Colonic mucosa (tissue), 4 donors: ENCODE measurements at regions not wholly inside any gene's neighbourhood (a gene's known extent, or its start where the extent isn't known, plus 50 kb on each side); places are given as distances from the start of the nearest gene placed in this dataset.

Experiments used
- DNase-seq: peaks from one replicate; pipeline ENCODE4 v3.0.0-alpha.2; 2020
- H3K27ac ChIP-seq: fragments of 200-600 bp; one replicate; pipeline ENCODE4 v1.8.0; 2021
- H3K27me3 ChIP-seq: fragments of 200-600 bp; one replicate; pipeline ENCODE4 v1.8.0; 2021
- H3K36me3 ChIP-seq: fragments of 200-600 bp; one replicate; pipeline ENCODE4 v1.8.0; 2021
- H3K4me1 ChIP-seq: fragments of 200-600 bp; one replicate; pipeline ENCODE4 v1.8.0; 2021; ENCODE audit warnings: mild to moderate bottlenecking
- H3K4me3 ChIP-seq: fragments of 200-600 bp; one replicate; pipeline ENCODE4 v1.8.0; 2021
- H3K9ac ChIP-seq, 2 donors: one replicate each; pipeline ENCODE4 v1.7.0; 2013; ENCODE audit warnings: control low read depth in 2 of 2, low read depth in 2 of 2, low read length in 2 of 2
- H3K9me3 ChIP-seq: fragments of 200-600 bp; one replicate; pipeline ENCODE4 v1.8.0; 2021
- CTCF ChIP-seq: fragments of 200-600 bp; IDR thresholded peaks from one replicate; pipeline ENCODE4 v1.8.0; 2022; ENCODE audit warnings: antibody characterized with exemption, mild to moderate bottlenecking
- intact Hi-C: fragments of 100-400 bp; cut with DNase I; formaldehyde crosslinking; loops from one replicate; pipeline ENCODE4 v1.14.1; 2022
- donor health status: healthy.
- donor health status: DM: no; HTN: no; CAD: no.
- donor health status: DM: no; HTN: no; CAD: no.

- TF ChIP-seq CTCF, result no peak
Measured at GRCh38 chr20:39535301-39535700, 573.2 kb downstream of the DHX35 start.

DNA sequence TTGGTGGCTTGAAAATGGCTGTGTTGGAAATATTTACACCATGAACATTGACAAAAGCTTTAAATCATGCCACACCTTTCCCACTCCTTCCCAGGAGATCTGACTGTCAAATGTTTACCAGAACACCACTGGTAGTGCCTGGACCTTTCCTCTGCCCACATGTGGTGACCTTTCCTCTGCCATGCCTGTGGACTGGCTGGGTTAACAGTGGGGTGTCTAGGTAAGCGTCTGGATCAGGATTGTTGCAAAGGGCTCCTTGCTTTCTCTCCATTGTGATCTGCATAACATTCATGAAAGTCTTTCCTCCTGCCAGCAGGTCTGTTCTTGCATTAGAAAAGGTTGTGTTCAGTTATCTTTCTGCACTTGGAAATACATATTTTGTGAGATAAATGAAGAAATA lies 572.7 kb downstream of the DHX35 start:
- DNase-seq, result no peak
- no peak for TF ChIP-seq CTCF
- no peaks in the 10 kb centered on the region for H3K27me3 ChIP-seq

More at GRCh38 chr20:39535301-39535700, 573.2 kb downstream of the DHX35 start:
- no peaks in the 10 kb centered on the region for H3K36me3 ChIP-seq
- DNase-seq, result no peak
- no peaks in the 10 kb centered on the region for H3K9me3 ChIP-seq
- H3K4me3 ChIP-seq, result no peak overlapping the region
- H3K9ac ChIP-seq, result no peak overlapping the region
- H3K4me1 ChIP-seq, result no peaks in the 10 kb centered on the region
- no peak overlapping the region for H3K27ac ChIP-seq
- no peaks in the 10 kb centered on the region for H3K27me3 ChIP-seq
- intact Hi-C loops, result no loop called here

DNA sequence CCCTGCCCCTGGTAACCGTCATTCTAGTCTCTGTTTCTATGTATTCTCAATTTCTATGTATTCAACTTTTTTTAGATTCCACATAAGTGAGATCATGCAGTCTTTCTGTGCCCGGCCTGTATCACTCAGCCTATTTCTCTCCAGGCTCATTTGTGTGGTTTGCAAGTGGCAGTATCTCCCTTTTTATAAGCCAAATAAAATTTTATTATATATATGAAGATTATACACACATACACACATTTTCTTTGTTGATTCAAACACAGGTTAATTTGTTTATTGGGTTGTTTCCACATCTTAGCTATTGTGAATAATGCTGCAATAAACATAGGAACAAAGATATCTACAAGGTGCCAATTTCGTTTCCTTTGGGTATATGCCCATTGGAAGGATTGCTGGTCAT lies 571.7 kb downstream of the DHX35 start:
- Histone ChIP-seq H3K9ac (no peak overlapping the region), H3K36me3 (no peaks in the 10 kb centered on the region), H3K4me3 (no peak overlapping the region), H3K9me3 (no peaks in the 10 kb centered on the region), H3K27ac (no peak overlapping the region), H3K4me1 (no peaks in the 10 kb centered on the region), H3K27me3 (no peaks in the 10 kb centered on the region)
- TF ChIP-seq CTCF, result no peak
- intact Hi-C loops, result no loop called here
- DNase-seq, result no peak

More for the DNA sequence above, 572.7 kb downstream of the DHX35 start:
- no peaks in the 10 kb centered on the region for H3K9me3 ChIP-seq
- no peaks in the 10 kb centered on the region for H3K4me1 ChIP-seq
- intact Hi-C loops, result no loop called here
- no peaks in the 10 kb centered on the region for H3K36me3 ChIP-seq
- no peak overlapping the region for H3K4me3 ChIP-seq
- no peak overlapping the region for H3K9ac ChIP-seq
- no peak overlapping the region for H3K27ac ChIP-seq

DNA sequence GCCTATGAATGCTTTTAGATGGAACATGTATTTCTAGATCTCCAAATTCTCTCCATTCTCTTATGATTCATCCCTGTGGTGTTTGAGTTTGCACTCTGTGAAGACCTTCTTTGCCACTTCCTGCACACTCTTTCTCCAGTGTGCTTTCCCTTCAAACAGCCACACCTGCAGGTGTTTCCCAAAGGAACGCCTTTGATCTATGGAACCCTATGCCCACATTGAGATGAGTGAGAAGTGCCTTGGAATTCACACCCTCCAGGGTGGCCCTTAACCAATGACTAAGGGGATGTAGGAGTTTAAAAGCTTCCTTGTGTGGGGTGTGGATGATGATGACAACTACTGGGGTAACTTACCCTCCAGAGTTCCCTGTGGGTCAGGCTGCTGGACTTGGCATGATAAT lies 570.1 kb downstream of the DHX35 start:
- Histone ChIP-seq H3K27me3 (no peaks in the 10 kb centered on the region), H3K4me1 (no peaks in the 10 kb centered on the region), H3K27ac (no peak overlapping the region), H3K36me3 (no peaks in the 10 kb centered on the region), H3K9me3 (no peaks in the 10 kb centered on the region), H3K4me3 (no peak overlapping the region), H3K9ac (no peak overlapping the region)
- intact Hi-C loops, result no loop called here
- no peak for TF ChIP-seq CTCF
- peak; percentile 30 for DNase-seq

- intact Hi-C loops, result no loop called here
- Histone ChIP-seq H3K36me3 (no peaks in the 10 kb centered on the region), H3K9me3 (no peaks in the 10 kb centered on the region), H3K4me1 (no peaks in the 10 kb centered on the region), H3K9ac (no peak overlapping the region), H3K4me3 (no peak overlapping the region), H3K27ac (no peak overlapping the region), H3K27me3 (no peaks in the 10 kb centered on the region)
- TF ChIP-seq CTCF, result no peak
- no peak for DNase-seq
Measured at GRCh38 chr20:39528436-39528835, 566.3 kb downstream of the DHX35 start.
